ENCODE measurements at regions not wholly inside any gene's neighbourhood (a gene's known extent, or its start where the extent isn't known, plus 50 kb on each side); places are given as distances from the start of the nearest gene placed in this dataset.

GRCh38 chr11:31871310-31872075 lies 60.4 kb upstream of the PAX6 start:
- Histone ChIP-seq H3K27ac (no peak overlapping the region), H3K4me3 (no peak overlapping the region)

- no peak overlapping the region for H3K4me3 ChIP-seq
- no peak overlapping the region for H3K27ac ChIP-seq
Measured at GRCh38 chr11:31870609-31871309, 59.6 kb upstream of the PAX6 start.

- H3K27ac ChIP-seq: no peak overlapping the region
- no peak overlapping the region for H3K4me3 ChIP-seq
Measured at GRCh38 chr11:31869986-31870385, 58.9 kb upstream of the PAX6 start.

- H3K27ac ChIP-seq: no peak overlapping the region
- H3K4me3 ChIP-seq: no peak overlapping the region
Measured at GRCh38 chr11:31865606-31866300, 54.6 kb upstream of the PAX6 start.

- no peak overlapping the region for H3K27ac ChIP-seq
- H3K4me3 ChIP-seq: no peak overlapping the region
Measured at GRCh38 chr11:31863170-31863832, 52.2 kb upstream of the PAX6 start.

GRCh38 chr11:31861011-31861410 lies 49.9 kb upstream of the PAX6 start:
- Histone ChIP-seq H3K27ac (no peak overlapping the region), H3K4me3 (no peak overlapping the region)

Measured in skin epidermis (tissue), 12 donors.